NCI-H524 treated with DMSO at 0.1 percent for 48 hours (cell line): ENCODE measurements at regions not wholly inside any gene's neighbourhood (a gene's known extent, or its start where the extent isn't known, plus 50 kb on each side); places are given as distances from the start of the nearest gene placed in this dataset.
A peak's percentile ranks its signal among the peaks of the same experiment; 100 is the strongest.
"Not testable (repeated sequence)": the region's sequence is repeated elsewhere in the genome, so short reads cannot be mapped to it uniquely, and the experiment has no call there.

Experiments used
- DNase-seq: peaks from one replicate; lab custom pipeline; 2025; lab: John Stamatoyannopoulos, UW

DNA sequence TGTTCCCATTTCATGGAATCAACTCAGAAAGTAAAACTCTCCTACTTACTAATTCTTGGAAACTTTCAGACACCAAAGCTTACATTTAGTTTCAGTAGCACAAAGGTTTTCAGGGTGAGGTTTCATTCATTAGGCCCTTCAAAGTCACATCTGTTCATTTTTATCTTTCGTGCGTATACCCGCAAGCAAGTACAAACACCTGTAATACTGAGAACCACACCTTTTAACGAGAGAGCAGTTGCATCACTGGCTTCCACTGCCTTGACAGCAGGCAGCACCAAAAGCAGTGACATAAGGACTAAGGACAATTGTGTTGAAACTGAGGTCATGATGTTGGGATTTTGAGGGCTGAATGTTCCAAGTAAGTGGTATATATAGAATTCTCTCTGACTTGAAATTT is 60.5 kb downstream of the GOLGA6L22 start:
- DNase-seq = not testable (repeated sequence)

DNA sequence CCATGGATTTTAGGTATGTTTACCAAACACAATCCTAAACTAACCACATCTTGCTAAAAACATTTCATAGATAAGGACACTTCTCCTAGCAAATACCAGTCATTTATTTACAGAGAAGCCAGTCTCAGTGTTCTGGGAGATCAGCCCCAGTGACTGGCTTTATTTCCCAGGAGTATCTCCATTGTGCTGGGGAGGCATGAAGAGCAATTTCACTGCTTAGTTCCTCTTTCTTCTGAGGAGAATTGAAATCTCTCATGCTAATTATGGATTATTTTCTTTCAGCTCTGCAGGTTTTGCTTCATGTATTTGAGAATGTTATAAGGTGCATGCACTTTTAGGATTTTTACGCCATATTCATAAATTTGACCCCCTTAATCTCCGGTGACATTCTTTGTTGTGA is 67.8 kb downstream of the GOLGA6L22 start:
- DNase-seq = not testable (repeated sequence)

DNA sequence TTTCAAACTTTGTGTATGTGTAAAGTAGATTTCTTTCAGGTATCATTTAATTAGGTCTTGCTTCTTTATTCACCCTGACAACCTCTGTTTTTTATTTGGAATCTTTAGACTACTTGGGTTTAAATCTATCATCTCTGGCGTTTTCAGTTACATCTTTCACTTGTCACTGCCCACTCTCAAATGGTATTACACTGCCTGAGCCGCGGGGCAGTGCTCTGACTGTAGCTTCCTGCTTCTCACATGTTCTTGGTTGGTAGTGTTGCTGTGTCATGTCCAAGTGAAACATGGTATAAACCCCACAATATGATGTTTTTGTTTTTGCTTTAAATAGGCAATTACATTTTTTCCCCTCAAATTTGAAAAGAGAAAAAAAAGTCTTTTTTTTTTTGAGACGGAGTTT is 68.3 kb downstream of the GOLGA6L22 start:
- not testable (repeated sequence) for DNase-seq

DNA sequence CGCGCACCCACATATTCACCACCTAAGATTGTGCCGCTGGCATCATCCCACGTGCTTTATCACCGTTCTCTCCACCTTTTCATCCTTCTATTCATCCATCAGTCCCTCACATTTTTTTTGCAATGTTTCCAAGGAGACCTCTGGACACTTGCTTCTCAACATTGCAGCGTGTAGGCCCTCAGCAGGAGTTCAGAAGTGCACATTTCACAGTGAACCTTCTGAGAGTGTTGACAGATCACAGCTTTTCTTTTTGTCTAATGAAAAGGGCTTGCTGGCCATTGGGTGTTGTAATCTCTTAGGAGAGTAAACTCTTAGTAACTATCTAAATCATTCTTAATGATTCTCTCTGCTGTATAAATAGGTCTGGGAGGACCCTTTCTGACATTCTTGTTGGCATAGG is 70.5 kb downstream of the GOLGA6L22 start:
- not testable (repeated sequence) for DNase-seq

DNA sequence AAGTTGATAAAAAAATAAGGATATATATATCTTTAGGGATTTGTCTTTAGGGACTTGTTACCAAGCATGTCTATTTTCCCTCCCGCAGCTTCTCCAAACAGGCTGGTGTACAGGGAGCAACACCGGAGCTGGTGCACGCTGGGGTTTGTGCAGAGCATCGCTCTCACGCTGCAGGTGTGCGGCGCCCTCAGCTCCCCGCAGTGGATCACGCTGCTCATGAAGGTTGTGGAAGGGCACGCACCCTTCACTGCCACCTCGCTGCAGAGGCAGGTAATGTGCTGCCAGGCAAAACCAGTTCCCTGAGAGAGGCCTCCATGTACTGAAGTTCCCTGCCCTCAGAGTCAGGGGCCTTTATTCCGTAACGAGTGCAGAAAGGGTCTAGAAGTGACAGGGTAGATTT is 101.0 kb downstream of the GOLGA6L22 start:
- DNase-seq = not testable (repeated sequence)

DNA sequence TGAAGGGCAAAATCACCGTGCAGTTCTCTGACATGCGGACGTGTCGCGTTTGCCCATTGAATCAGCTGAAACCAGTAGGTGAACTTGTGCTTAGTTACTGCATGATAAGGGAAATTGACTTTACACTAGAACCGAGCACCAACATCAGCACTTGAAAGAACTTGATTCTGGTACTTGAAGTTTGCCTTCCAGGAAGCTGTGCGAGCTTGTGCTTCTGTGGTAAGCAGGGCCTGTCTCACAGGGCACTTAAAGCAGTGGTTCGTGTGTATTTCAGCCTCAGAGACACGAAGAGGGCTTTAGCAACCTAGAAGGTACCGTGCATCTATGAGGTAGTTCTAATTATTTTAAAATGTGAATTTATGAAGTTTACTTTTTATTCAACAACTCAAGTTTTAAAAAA is 103.0 kb downstream of the GOLGA6L22 start:
- DNase-seq = not testable (repeated sequence)

DNA sequence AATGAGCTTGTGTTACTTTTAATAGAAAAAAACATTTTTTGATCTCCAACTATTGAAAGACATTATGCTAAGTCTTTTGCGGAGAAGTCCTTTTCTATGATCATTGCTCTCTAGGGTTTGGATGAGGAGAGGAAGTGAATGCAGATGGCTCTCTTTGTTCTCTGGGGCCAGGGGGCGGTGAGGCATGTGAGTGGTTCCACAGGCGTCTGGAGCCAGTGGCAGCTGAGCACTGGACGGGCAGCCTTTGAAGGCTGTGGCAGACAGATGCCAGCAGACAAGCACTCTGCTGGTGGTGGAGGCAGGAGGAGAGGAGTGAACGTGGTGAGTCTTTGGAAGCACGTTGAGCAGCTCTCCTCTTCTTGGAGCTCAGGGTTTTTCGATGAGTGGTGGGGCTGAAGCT is 107.8 kb downstream of the GOLGA6L22 start:
- not testable (repeated sequence) for DNase-seq

DNA sequence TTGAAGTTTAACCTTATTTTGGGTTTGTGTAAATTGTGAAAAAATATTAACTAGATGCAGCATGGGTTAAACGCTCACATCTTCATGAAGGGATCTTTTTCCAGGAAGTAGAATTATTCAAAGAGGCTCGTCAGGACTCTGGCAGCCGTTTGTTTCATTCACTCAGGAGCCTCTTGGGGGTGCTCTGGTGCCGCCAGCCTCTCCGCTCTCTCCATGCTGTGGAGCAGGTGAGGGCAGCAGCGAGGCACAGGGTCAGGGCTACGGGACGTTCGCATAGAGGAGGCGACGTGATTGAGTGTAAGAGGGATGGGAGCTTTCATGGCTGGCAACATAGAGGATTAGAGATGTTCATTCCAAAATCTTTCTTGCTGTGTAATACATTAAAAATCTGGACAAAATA is 110.8 kb downstream of the GOLGA6L22 start:
- DNase-seq = not testable (repeated sequence)

DNA sequence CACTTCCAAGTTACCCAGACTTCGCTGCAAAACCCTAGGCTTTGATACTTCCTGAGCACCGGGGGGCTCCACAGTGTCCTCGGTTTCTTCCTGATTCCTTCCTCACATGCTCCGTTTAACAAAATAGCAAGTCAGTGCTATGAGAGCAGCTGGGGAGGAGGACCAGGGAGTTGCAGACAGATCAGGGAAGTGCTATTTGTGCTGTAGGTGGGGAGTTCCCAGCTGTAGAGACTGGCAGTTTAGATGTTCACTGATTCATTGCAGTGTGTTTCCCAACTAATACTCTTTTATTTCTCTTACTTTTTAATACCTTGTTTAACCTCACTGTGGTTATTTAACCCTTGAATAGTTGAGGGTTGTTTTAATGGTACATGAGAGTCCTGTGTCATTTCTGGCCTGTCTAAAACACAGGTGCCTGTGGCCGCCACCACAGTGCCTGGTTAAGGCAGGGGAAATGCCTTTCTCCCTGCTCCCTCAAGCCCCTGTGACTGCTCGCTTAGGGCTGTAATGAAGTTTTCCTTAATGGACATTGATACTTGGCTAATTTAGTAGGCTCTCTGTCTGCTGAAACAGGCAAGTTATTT is 113.5 kb downstream of the GOLGA6L22 start:
- not testable (repeated sequence) for DNase-seq

DNA sequence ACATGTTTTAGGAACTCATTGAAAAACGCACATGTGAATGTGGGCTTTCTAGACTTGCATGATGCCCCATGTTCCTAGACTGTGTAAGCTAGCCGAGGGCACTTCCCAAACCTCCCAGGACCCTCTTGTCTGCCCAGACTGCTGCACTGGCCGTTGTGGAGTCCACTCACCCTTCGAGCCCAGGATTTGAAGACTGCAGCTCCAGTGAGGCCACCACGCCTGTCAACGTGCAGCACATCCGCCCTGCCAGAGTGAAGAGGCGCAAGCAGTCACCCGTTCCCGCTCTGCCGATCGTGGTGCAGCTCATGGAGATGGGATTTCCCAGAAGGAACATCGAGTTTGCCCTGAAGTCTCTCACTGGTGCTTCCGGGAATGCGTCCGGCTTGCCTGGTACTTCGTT is 114.1 kb downstream of the GOLGA6L22 start:
- not testable (repeated sequence) for DNase-seq

DNA sequence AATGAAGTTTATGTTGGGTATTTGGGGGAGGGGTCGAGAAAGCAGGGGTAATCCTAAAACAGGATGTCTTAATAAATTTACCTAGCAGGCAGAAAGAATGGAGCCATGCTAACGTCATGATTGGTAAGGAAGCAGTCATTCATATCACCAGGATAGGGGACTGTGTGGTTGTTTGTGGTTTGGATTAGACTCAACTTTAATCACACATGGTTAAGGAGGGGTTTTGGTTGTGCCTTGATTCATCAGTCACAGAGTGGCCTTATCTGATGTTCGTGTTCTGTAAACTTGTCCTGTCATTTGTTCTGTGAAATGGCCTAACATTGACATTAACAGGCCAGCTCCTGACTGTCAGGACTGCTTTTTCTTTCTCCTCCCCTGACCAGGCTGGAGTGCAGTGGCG is 119.1 kb downstream of the GOLGA6L22 start:
- not testable (repeated sequence) for DNase-seq

DNA sequence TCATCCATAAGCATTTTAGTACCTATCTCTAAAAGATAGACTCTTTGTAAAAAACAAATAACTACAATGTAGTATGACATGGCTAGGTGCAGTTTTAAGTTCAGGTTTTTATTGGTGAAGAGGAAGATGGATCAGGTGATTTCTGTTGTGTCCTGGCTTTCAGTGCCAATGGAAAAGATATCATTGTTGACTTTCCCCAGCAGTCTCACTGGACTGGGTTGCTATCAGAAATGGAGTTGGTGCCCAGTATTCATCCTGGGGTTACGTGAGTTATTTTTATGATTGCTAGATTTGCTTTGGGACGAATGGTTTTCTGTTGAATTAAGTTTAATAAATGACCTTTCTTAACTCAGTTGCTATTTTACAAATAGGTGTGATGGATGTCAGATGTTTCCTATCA is 120.5 kb downstream of the GOLGA6L22 start:
- not testable (repeated sequence) for DNase-seq

DNA sequence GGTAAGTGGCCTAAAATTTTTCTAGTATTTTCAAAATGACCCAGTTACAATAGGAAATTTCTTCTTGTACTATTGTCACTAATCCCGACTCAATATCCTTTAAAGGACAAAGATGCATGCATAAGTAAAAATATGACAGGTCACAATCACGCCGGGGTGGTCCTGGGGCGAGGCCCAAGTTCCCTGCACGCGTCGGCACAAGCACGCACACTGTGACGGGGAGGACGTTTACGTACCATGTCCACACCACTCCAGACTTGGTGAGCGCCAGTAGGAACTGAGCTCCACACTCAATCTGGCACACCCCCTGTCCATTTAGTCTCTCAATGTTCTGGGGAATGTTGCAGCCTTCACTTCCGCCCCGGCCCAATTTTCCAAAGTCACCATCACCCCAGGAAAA is 128.7 kb downstream of the GOLGA6L22 start:
- DNase-seq = not testable (repeated sequence)

DNA sequence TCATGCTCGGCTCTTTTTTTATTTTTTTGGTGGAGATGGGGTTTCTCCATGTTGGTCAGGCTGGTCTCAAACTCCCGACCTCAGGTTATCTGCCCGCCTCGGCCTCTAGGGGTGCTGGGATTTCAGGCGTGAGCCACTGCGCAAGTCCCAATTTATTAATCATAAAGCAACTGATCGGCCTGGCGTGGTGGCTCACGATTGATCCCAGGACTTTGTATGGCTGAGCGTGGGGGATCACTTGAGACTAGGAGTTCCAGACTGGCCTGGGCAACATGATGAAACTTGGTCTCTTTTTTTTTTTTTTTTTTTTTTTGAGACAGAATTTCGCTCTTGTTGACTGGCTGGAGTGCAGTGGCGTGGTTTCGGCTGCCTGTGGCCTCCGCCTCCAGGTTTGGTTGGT is 139.8 kb downstream of the GOLGA6L22 start:
- not testable (repeated sequence) for DNase-seq

DNA sequence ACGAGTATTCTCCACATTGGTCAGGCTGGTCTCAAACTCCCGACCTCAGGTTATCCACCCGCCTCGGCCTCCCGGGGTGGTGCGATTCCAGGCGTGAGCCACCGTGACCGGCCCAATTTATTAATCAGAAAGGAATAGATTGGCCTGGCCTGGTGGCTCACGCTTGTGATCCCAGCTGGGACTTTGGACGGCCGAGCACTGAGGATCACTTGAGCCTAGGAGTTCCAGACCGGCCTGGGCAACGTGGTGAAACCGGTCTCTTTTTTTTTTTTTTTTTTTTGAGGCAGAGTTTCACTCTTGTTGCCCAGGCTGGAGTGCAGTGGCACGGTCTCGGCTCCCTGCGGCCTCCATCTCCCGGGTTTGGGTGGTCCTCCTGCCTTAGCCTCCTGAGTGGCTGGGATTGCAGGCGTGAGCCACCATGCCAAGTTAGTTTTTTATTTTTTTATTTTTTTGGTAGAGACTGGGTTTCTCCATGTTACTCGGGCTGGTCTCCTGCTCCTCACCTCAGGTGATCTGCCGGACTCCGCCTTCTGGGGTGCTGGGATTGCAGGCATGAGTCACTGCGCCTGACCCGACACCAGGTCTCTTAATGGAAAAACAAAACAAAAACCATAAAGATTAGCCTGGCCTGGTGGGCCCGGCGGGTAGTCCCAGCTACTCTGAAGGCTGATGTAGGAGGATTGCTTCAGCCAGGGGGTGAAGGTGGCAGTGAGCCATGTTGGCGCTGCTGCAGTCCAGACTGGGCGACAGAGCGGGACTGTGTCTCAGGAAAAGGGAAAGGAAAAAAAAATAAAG is 141.0 kb downstream of the GOLGA6L22 start:
- DNase-seq = not testable (repeated sequence)

DNA sequence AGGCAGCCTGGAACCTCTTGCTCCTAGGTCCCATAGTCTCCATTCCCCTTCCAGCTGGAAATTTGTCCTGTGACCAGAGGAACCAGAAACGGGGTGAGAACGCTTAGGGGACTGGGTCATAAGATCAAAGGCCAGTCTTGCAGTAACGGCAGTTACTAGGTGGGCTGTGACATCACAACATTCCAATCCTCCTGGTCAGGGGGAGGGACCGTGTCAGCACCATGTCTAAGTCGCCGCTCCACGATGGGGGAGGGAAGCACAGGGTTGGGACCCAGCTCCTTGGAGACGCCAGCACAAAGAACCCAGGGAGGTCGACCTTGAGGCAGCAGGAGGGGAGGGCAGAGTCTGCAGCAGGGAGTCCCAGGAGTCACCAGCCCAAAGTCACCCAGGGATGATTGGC is 158.3 kb downstream of the GOLGA6L22 start:
- not testable (repeated sequence) for DNase-seq

DNA sequence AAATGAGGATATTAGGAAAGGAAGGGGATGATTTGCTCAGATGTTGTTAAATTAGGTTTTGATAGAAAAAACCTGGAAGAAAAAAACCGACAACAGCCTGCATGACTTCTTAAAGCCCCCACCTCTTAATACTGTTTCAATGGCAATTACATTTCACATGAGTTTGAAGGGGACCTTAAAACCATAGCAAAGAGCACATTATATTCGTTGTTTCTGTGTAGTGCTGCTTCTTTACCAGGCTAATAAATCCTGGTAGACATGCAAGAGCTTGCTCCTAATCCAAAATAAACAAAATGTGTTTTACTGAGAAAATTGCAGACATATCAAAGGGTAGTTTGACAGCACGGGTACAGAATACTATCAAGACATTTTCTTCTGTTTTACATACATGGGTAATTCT is 154.7 kb upstream of the NIPA1 start:
- not testable (repeated sequence) for DNase-seq

DNA sequence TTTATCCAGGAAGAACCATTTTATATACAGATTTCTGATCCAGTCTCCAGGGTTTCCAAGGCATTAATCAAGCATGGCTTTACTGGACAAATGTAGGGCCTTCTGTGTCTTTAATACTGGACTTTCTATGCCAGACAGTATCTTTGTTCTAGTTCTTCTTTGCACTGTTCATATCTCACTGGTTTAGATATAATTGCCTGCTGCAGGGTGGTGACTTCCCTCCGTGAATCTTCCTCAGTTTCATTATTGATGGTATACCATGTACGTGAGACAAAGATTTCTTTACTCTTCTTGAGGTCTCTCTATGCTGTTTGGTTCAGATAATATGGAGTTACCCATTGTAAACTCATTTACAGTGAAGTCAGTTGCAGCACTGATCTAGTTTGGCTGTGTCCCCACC is 146.5 kb upstream of the NIPA1 start:
- peak; percentile 31 for DNase-seq

DNA sequence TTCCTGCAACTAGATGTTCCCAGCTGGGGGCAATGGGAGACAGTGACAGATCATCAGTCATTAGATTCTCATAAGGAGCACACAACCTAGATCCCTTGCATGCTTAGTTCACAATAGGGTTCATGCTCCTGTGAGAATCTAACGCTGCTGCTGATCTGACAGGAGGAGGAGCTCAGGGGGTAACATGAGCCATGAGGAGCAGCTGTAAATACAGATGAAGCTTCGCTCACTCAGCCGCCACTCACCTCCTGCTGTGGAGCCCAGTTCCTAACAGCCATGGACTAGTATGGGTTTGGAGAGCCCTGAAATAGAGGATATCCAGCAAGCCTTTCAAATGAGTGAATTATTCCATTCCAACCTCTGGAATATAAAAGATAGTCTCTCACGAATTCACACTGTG is 137.0 kb upstream of the NIPA1 start:
- DNase-seq = not testable (repeated sequence)

DNA sequence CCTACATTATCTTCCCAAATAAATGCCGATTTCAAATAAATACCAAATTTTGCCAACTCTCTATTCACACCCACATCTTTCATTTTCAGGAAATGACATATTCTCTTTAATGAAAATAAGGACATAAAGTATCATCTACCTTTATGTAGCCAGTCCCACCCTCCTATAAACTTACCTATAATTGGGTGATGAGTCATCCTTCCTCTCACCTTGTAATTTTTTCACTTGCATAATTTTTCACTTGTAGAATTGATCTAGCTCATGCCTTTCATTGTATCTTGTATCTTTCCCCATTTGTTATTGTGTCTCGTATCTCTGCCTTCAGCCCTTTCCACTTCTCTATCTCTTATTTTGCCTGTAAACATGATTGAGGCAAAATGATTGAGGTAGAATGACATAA is 135.3 kb upstream of the NIPA1 start:
- not testable (repeated sequence) for DNase-seq

DNA sequence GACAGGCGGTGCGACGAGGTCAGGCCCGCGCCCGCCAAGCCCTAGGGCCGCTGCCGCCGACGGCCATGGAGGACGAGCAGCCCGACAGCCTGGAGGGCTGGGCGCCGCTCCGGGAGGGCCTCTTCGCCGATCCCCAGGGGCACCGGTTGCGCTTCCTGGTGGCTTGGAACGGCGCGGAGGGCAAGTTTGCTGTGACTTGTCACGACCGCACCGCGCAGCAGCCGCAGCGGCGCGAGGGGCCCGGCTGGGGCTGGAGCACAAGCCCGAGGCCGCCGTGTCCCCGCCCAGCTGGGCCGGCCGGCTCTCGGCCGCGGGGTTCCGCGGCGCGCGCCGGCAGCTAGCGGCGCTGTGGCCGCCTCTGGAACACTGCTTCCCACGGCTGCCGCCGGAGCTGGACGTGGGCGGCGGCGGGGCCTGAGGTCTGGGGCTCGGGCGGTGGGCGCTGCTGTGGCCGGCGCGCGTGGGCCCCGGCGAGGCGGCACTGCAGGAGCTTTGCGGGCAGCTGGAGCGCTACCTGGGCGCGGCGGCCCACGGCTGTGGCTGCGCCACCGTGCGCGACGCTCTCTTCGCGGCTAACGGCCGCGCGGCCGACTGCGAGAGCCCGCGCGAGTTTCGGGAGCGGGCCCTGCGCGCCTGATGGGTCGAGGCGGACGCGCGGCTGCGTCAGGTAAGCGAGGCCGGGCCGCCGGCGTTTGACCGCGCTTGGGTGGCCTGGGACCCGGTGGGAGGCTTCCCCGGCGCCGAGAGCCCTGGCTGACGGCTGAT is 122.0 kb upstream of the NIPA1 start:
- not testable (repeated sequence) for DNase-seq

DNA sequence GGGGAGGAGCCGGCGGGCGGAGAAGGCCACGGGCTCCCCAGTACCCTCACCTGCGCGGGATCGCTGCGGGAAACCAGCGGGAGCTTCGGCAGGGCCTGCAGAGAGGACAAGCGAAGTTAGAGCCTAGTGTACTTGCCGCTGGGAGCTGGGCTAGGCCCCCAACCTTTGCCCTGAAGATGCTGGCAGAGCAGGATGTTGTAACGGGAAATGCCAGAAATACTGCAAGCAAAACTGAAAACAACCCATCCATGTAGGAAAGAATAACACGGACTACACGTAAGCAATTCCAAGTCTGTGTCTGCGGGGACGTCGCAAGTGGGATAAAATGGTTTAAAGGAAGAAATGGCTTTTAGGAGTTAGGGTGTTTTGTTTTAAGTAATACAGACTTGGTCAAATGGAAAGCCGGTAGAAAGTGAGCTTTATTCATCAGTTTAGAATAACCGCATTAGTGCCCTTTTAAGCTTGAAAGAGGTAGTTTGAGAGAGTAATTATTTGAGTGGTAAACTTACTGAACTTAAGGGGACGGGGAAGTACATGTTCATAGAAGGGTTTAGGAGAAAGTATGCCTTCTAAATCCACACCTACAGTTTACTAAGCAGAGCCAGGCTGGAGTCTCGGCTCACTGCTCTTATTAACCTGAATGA is 121.3 kb upstream of the NIPA1 start:
- DNase-seq = not testable (repeated sequence)
